SJCRH30 (cell line): ENCODE measurements at regions not wholly inside any gene's neighbourhood (a gene's known extent, or its start where the extent isn't known, plus 50 kb on each side); places are given as distances from the start of the nearest gene placed in this dataset.

Experiments
- DNase-seq, 2 experiments: peaks; one replicate each; pipeline ENCODE4 v3.0.0-alpha.2; 2015 to 2020
- H3K27ac ChIP-seq: fragments of 250-450 bp; sonication (Bioruptor Pico); 2 replicates; pipeline ENCODE4 v1.5.1; 2020; ENCODE audit warnings: mild to moderate bottlenecking, moderate library complexity
- H3K27me3 ChIP-seq: fragments of 250-450 bp; sonication (Bioruptor Pico); 2 replicates; pipeline ENCODE4 v1.5.1; 2020; ENCODE audit warnings: mild to moderate bottlenecking, moderate library complexity
- H3K36me3 ChIP-seq: fragments of 250-450 bp; sonication (Bioruptor Pico); 2 replicates; pipeline ENCODE4 v1.5.1; 2020; ENCODE audit warnings: mild to moderate bottlenecking, moderate library complexity
- H3K4me1 ChIP-seq: fragments of 250-450 bp; sonication (Bioruptor Pico); 2 replicates; pipeline ENCODE4 v1.5.1; 2020; ENCODE audit warnings: mild to moderate bottlenecking, moderate library complexity
- H3K4me3 ChIP-seq: fragments of 250-450 bp; sonication (Bioruptor Pico); 2 replicates; pipeline ENCODE4 v1.5.1; 2020; ENCODE audit warnings: mild to moderate bottlenecking, moderate library complexity
- H3K9me3 ChIP-seq: fragments of 250-450 bp; sonication (Bioruptor Pico); replicated peaks from 2 replicates; pipeline ENCODE4 v1.5.1; 2020; ENCODE audit warnings: mild to moderate bottlenecking, moderate library complexity

DNA sequence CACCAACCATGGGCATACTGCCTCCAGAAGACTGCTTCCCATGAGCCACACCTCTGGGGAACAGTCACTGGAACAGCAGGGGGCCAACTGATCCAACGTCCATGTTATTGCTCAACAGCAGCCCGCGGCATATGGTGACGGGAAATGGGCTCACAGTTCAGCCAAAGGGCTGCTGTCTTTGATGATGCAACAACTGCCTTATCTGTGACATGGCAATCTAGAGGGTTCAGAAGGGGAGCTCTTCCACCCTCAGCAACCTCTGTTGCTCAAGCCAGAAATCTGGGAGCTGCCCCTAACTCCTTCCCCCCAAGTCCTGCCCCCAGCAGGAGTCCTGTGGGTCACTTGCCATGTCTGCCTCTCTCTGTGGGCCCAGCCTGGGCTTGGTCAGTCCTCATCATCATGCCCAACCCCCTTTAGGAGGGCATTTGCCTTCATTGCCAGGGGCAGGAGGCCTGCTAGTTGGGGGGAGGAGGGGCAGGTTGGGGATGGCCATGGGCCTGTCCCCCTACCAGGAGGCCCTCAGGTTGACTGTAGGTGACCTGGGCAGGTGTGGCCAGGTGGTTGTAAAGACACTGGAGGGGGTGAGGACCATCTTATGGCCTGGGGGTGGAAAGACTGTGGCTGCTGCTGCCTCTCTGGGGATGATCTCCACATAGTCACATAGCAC is 212.9 kb downstream of the CYP26B1 start:
- Histone ChIP-seq H3K27me3 (peaks cover 2% of the 10 kb centered on the region; the same call in 1 of the 2 replicates), H3K27ac (no peak overlapping the region), H3K36me3 (no peaks in the 10 kb centered on the region), H3K4me3 (no peak overlapping the region), H3K4me1 (no peaks in the 10 kb centered on the region), H3K9me3 (no peaks in the 10 kb centered on the region)
- no peak for DNase-seq

DNA sequence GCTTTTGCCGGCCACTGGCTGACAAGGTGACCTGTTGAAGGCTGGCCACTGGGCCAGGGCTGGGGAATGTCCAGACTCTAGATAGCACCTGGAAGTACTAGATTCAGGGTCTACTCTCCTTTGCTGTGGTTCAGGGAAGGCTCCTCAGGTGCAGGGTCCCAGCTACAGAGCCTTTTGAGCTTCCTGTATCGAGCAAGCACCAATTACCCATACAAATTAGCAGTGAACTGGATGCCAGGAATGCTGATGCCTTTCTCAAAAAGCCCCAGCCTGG is 213.4 kb downstream of the CYP26B1 start:
- H3K9me3 ChIP-seq: no peaks in the 10 kb centered on the region
- H3K27me3 ChIP-seq: peaks cover 2% of the 10 kb centered on the region; the same call in 1 of the 2 replicates
- H3K27ac ChIP-seq: no peak overlapping the region
- no peak for DNase-seq
- no peaks in the 10 kb centered on the region for H3K4me1 ChIP-seq
- no peak overlapping the region for H3K4me3 ChIP-seq
- H3K36me3 ChIP-seq: no peaks in the 10 kb centered on the region

DNA sequence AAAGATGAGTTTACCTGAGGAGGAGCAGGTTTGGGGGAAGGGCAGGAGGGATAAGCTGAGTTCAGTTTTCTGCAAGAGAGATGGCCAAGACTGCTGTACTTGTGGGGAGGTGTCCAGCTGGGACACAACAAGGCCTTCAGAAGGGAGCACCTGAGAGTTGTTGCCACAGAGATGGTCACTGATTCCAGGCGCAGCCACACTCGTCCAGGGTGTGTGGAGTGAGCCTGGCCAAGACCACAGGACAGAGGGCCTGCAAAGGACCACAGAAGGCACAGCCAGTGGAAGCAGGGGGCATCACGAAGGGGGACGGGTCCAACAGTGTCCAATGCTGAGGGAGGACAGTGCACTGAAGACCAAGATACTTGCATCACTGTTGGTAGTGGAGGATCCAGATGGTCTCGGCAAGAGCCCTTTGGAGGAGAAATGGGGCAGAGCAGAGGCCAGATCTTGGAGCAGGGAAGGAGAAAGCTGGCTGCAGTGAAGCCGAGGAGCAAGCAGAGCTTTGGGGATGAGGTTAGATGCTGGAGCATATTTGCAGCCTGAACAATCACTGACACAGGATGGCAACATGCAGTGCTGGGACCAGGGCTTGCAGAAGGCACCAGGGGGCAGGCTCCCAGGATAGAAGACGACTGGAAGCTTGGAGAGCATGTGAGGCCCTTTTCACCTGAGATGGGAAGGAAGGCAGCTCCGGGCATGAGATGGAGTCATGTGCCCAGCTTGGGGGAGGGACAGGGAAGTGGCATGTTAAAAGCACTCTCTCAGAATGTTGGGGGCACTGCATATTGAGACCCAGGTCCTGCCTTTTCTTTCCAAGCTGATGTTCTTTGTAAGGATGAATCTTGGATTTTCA is 214.0 kb downstream of the CYP26B1 start:
- no peak for DNase-seq
- Histone ChIP-seq H3K9me3 (no peaks in the 10 kb centered on the region), H3K27me3 (peaks cover 2% of the 10 kb centered on the region; the same call in 1 of the 2 replicates), H3K36me3 (no peaks in the 10 kb centered on the region), H3K4me3 (no peak overlapping the region), H3K27ac (no peak overlapping the region), H3K4me1 (no peaks in the 10 kb centered on the region)

DNA sequence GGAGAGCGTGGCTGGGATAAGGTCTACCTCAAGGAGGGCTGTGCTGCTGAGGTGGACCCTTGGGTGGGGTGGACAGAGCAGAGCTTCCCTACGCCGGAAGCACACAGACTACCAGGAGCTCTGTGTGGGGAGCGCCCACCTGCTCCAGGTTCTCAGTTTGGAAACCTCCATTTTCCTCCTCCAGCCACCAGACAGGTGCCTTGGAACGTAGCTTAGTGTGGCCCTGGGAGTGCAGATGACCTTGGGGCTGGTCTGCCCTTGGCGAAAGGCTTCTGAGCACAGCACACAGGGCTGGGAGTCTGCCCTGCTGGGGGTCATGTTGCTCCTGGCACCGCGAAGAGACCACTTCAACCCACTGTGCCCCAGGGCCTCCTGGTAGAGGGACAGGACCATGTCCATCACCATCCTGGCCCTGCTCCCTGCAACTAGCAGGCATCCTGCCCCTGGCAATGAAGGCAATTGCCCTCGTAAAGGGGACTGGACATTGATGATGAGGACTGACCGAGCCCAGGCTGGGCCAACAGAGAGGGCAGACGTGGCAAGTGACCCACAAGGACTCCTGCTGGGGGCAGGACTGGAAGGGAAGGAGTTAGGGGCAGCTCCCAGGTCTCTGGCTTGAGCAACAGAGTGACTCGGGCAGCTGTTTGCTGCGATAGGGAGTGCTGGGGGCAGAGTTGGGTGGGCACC is 214.7 kb downstream of the CYP26B1 start:
- H3K27me3 ChIP-seq: peaks cover 2% of the 10 kb centered on the region; the same call in 1 of the 2 replicates
- no peaks in the 10 kb centered on the region for H3K36me3 ChIP-seq
- no peaks in the 10 kb centered on the region for H3K4me1 ChIP-seq
- no peaks in the 10 kb centered on the region for H3K9me3 ChIP-seq
- H3K4me3 ChIP-seq: no peak overlapping the region
- DNase-seq: no peak
- no peak overlapping the region for H3K27ac ChIP-seq

DNA sequence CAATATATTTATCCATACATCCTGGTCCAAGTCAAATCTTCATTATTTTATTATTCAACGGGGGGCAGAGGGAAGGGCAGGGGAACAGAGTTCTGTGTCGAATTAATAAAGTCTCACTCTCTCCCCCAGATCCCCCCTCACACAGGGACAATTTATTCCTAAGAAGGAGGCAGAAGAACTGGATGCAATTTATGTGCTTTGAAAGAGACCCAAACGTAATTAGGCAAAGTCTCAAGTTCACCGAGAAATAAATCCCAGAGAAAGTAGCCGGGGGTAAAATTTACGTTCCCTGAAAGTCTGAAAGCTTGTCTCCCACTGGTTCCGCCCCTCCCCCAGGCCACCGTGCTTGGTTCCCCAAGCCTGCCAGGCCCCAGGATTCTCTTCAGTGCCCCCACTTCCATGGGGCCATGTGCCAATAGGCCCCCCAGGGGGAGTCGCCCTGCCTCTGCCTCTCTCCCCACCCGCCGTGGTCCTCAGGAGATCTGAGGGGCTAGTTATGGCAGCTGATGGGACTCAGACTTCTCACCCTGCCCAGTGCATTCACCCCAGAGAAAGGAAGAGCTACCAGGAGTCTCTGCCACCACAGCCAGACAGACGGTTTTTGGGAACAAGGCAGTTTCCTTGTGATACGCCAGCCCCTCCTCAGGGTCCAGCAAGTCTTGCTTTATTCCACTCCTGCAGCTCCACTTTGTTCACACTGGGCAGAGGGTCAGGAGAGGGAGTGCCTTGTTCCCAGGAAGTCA is 215.5 kb downstream of the CYP26B1 start:
- Histone ChIP-seq H3K36me3 (no peaks in the 10 kb centered on the region), H3K4me3 (no peak overlapping the region), H3K9me3 (no peaks in the 10 kb centered on the region), H3K27me3 (peaks cover 2% of the 10 kb centered on the region; the same call in 1 of the 2 replicates), H3K27ac (no peak overlapping the region), H3K4me1 (no peaks in the 10 kb centered on the region)
- no peak for DNase-seq

DNA sequence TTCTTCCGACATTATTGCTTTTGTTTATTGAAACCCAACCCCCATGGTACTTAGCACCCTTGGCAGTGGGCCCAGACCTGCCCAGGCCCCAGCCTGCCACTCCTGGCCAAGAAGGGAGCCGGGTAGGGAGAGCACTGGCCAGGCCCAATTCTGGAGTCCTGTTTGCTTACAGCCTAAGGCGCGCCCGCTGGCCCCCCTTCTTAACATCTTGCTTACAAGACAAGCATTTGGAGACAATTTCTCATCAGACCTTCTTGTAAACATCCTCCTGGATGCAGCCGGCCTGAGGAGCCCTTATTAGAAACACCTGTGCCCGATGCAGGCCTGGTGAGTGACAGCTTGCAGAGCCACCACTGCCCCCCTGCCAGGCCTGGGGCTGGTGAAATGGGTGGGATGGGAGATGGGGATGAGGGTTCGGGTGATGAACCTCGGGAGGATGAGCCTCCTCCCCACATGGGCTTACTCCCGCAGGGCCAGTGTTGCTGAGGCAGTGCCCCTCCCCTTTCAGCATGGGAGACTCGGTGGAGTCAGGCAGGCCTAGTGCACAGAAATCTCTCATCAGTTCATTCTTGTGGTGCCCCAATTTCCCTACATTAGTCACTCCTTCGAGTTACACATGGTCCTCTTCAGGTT is 217.5 kb downstream of the CYP26B1 start:
- Histone ChIP-seq H3K4me1 (no peaks in the 10 kb centered on the region), H3K27ac (no peak overlapping the region), H3K36me3 (no peaks in the 10 kb centered on the region), H3K4me3 (no peak overlapping the region), H3K27me3 (peaks cover 2% of the 10 kb centered on the region; the same call in 1 of the 2 replicates), H3K9me3 (no peaks in the 10 kb centered on the region)
- DNase-seq: peak in 1 of 2 experiments; percentile 44

DNA sequence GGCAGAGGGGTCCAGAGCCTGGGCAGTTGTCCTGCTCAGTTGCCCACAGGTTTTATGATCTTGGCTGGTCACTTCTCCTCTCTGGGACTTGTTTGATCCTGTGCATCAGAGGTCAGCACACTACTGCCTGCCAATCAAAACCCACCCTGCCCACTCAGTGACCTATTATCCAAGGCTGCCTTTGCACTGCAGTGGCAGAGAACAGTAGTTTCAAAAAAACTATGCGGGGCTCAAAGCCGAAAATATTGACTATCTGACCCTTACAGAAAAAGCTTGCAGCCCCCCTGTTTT is 218.2 kb downstream of the CYP26B1 start:
- H3K27me3 ChIP-seq: peaks cover 2% of the 10 kb centered on the region; the same call in 1 of the 2 replicates
- DNase-seq: no peak
- no peaks in the 10 kb centered on the region for H3K9me3 ChIP-seq
- no peaks in the 10 kb centered on the region for H3K36me3 ChIP-seq
- H3K27ac ChIP-seq: no peak overlapping the region
- no peak overlapping the region for H3K4me3 ChIP-seq
- no peaks in the 10 kb centered on the region for H3K4me1 ChIP-seq

DNA sequence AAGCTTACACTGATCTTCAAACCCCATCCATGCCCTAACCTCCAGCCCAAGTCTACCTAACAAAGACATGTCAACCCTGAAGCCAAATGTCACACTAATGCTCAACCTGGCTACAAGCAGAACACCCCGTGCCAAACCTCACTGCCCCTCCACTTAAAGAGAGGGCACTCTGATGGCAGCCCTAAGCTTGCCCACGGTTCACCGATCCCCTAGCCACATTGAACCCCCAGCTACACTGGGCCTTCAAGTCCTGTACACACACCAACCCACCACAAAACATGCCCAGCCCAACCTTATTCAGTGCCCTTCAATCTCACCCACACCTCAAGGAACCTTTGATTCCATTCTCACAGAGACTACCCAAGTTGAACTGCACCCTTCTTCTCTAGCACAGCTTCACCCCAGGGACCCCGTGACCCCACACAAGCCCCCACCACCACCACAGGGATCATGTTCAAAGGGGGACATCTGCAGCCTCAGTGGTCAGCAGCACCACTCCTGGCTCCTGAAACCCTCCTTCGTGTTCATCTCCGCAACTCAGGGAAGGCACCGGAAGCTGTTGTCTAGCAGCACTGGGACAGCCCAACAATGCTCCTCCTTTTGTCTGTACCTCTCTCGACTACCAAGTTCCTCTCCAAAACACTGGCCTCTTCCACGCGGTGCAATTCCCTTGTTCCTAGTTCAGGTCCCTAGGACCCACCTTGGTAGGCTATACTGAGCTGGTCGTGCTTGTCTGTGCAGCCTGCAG is 218.8 kb downstream of the CYP26B1 start:
- Histone ChIP-seq H3K27ac (no peak overlapping the region), H3K4me3 (no peak overlapping the region), H3K9me3 (no peaks in the 10 kb centered on the region), H3K27me3 (peaks cover 2% of the 10 kb centered on the region; the same call in 1 of the 2 replicates), H3K4me1 (no peaks in the 10 kb centered on the region), H3K36me3 (no peaks in the 10 kb centered on the region)
- no peak for DNase-seq

DNA sequence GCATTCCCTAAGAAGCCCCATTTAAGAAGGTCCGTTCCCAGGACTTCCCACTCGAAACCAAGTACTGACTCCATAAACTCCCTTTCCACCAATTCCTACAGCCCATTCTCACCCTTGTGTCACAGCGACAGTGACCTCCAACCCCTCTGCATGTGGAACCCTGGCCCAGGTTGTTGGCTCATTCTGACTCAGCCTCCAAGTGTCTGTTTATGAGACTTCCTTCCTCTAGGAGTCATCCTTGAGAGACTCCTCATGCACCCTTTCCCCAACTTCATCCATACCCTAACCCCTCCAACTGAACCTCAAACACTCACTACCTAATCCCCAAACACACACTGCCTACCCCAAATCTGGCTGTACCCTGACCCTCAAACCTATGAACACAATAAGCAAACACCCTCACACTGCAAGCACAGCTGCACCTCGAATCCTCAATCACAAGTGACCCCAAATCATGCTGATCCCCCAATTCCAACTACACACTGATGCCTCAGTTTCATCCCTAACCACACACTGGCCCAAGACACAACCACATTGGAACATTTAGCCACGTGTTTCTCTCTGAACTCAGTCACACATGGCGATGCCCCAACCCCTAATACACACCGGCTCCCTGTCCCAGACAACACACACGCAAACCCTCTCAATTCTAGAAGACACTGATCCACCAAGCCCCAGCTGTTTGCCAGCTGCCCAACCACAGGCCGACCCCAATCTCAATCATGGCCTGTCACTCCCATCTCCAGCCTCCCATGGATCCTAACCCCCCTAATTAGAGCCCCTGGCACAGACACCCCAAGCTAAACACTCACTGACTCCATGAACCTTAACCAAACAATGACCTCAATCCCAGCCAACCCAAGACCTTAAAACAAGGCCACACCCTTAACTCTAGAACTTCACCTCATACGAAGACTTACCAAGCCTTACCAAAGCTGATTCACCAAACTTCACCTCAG is 219.6 kb downstream of the CYP26B1 start:
- no peak overlapping the region for H3K27ac ChIP-seq
- no peak overlapping the region for H3K4me3 ChIP-seq
- H3K4me1 ChIP-seq: no peaks in the 10 kb centered on the region
- peaks cover 2% of the 10 kb centered on the region; the same call in 1 of the 2 replicates for H3K27me3 ChIP-seq
- no peak for DNase-seq
- no peaks in the 10 kb centered on the region for H3K9me3 ChIP-seq
- no peaks in the 10 kb centered on the region for H3K36me3 ChIP-seq

DNA sequence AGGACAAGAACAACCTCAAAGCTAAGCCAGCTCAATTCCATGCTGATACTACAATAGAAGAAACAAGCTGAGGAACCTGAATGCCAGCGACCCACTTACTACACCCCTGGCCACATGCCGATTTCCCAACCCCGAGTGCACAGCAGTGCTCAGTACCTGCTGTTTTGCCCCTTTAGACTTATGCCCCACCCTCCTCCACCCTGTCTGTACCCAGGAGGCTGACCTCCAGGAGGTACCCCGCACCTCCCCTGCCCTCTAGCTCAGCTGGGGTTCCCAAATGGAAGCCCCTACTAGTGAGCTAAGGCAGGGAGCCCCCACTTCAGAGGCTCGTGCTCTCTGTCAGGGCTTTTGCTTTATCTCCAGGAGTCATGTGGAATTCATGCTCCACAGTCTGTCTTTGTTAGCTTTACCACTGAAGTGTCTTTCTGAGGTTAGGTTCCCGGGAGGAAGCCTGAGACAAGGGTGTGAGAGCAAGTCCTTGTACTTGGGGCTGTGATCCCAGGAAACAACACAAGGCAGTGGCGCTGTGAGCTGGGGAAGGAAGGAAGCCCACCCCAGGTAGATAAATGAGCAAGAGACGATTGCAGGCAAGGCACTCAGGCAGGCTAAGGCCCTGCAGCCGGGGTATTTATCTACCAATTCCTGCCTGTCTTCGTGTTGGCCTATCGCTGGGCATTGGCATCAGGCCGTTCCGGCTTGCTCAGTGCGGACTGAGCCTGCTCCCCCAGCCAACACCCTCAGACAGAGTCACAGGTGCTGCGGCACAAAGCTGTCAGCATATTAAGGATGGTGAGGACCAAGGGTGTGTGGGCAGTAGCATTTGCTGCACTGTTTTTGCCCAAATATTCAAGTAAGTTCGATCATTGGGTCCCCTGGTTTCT is 220.5 kb downstream of the CYP26B1 start:
- Histone ChIP-seq H3K36me3 (no peaks in the 10 kb centered on the region), H3K27me3 (peaks cover 2% of the 10 kb centered on the region; the same call in 1 of the 2 replicates), H3K4me3 (no peak overlapping the region), H3K4me1 (no peaks in the 10 kb centered on the region), H3K27ac (no peak overlapping the region), H3K9me3 (no peaks in the 10 kb centered on the region)
- DNase-seq: no peak

DNA sequence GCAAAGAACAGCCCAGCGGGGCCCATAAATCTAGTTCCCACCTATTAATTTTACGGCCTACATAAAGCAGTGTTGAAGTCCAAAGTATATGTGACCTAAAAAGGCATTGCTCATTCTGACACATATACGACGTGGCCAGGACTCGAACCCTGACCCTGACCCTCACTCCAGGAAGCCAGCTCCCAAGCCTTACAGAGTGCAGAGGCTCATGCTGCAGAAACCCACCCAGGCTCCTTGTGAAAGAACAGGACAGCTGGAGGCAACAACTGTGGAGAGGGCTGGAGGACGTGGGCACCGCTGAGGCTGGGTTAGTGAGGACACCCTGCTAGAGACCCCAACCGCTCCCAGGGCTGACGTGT is 221.6 kb downstream of the CYP26B1 start:
- no peak overlapping the region for H3K4me3 ChIP-seq
- no peak overlapping the region for H3K27ac ChIP-seq
- H3K27me3 ChIP-seq: peaks cover 2% of the 10 kb centered on the region; the same call in 1 of the 2 replicates
- H3K4me1 ChIP-seq: no peaks in the 10 kb centered on the region
- H3K36me3 ChIP-seq: no peaks in the 10 kb centered on the region
- H3K9me3 ChIP-seq: no peaks in the 10 kb centered on the region
- no peak for DNase-seq

DNA sequence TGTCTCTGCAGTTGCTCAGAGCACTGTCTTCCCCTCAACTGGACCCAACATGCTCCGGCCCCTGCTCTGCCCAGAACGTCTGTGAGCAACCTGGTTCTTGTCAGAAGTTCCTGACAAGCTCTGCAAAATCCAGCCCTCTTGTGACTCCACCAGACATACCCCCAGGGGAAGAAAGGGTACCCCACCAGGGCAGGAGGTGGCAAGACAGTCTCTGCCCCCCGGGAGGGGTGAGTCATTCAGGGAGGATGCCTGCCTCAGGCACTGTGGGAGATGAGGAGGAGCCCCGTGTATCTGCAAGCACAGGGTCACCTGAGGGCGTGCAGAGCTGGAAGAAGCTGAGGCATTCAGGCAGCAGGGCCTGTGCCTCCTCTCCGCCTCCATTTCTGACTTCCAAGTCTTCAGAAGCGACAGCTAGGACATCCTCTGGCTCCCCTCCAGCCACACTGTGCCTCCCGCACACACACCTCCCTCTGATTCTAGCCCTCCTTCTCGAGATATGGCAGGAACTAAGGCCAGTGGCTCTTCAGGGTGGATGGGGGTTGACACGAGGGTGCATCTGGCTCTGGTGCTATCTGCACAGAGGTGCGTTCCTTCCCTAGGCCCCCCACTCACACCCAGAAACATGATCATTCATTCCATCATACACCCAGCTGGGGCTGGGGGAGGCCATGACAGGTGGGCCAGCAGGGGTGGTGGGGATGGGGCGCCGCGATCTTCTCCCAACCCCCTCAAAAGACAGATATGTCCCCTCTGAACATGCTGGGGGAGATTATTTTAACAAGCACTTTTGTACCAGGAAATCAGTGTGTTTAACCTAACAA is 222.2 kb downstream of the CYP26B1 start:
- no peaks in the 10 kb centered on the region for H3K36me3 ChIP-seq
- H3K4me1 ChIP-seq: no peaks in the 10 kb centered on the region
- no peaks in the 10 kb centered on the region for H3K9me3 ChIP-seq
- H3K27ac ChIP-seq: no peak overlapping the region
- H3K27me3 ChIP-seq: peaks cover under 1% of the 10 kb centered on the region; the same call in 1 of the 2 replicates
- no peak for DNase-seq
- H3K4me3 ChIP-seq: no peak overlapping the region
